Fibroblast of mammary gland (primary cell): ENCODE measurements at regions not wholly inside any gene's neighbourhood (a gene's known extent, or its start where the extent isn't known, plus 50 kb on each side); places are given as distances from the start of the nearest gene placed in this dataset.

Source experiments
- DNase-seq: peaks from one replicate; pipeline ENCODE4 v3.0.0-alpha.2; 2010; ENCODE audit warnings: low read depth
- H3K4me3 ChIP-seq: 2 replicates; pipeline ENCODE4 v1.5.1; 2011; ENCODE audit warnings: low read depth, mild to moderate bottlenecking, low read length, moderate library complexity; ENCODE audit not compliant: control insufficient read depth
- TF ChIP-seq, protein P1 (sequence below): conservative IDR thresholded peaks from 2 replicates; pipeline ENCODE4 v1.5.1; 2011; ENCODE audit warnings: low read depth, low read length, inconsistent platforms; ENCODE audit not compliant: control insufficient read depth, insufficient read depth

DNA sequence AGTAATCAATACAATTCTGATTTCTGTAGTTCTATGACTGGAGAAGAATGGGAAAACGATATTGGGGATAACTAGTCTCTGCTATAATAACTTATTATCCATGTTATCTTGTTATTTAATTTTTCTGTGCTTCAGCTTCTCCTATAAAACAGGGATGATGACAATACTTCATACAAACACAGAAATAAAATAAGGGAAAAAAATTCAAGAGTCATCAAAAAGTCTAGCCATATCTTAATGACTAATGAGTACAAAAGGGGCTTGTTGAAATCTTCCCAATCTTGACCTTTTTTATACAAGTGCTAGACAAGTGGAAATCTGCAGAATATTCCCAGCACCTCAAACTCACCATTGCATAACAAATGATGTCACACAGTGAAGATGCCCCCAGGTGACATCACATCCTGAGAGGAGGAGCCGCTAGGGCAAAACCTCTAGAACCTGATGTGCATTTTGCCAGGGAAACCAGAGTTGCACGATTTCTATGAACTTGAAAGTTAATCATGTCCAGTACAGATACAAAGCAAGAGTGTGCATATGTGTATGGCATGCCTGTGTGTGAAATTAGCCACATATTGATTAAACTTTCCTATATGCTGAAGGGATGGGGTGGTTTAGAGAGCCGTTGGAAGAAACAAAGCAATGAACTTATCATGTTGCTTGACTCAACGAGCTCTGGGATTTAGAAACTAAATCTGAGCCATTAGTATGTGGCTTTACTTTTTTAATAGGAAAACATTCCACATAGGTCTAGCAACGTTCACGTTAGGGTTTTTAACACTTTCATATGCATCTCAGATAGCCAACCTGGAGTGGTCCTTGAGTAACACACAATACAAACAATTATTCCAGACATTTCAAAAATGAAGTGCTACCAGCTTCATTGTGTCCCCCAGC lies 278.9 kb downstream of the SLC4A3 start:
- DNase-seq = no peak
- TF ChIP-seq, protein P1, sequence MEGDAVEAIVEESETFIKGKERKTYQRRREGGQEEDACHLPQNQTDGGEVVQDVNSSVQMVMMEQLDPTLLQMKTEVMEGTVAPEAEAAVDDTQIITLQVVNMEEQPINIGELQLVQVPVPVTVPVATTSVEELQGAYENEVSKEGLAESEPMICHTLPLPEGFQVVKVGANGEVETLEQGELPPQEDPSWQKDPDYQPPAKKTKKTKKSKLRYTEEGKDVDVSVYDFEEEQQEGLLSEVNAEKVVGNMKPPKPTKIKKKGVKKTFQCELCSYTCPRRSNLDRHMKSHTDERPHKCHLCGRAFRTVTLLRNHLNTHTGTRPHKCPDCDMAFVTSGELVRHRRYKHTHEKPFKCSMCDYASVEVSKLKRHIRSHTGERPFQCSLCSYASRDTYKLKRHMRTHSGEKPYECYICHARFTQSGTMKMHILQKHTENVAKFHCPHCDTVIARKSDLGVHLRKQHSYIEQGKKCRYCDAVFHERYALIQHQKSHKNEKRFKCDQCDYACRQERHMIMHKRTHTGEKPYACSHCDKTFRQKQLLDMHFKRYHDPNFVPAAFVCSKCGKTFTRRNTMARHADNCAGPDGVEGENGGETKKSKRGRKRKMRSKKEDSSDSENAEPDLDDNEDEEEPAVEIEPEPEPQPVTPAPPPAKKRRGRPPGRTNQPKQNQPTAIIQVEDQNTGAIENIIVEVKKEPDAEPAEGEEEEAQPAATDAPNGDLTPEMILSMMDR = no peak
- no peak overlapping the region for H3K4me3 ChIP-seq

DNA sequence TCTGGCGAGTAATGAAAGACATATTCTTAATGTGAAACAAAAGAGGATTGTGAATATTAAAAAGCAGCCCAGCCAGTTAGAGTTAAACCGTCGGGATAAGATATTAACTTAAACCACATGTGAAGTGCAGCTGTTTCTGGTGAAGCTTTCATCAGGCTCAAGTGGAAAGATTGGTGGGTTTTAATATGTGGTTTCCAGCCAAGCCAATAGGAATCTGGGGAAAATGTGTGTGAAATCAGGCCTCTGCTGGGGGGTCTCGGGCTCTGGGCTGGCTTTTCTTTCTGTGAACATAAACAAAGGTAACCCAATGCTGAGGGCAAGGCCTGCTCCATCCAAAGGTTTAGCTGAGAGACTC lies 279.6 kb downstream of the SLC4A3 start:
- peak; percentile 12 for DNase-seq
- TF ChIP-seq, protein P1 = no peak
- H3K4me3 ChIP-seq = no peak overlapping the region

- no peak overlapping the region for H3K4me3 ChIP-seq
- DNase-seq = no peak
- TF ChIP-seq, protein P1 = no peak
Observed at GRCh38 chr2:219908538-219908937, 281.1 kb downstream of the SLC4A3 start.

DNA sequence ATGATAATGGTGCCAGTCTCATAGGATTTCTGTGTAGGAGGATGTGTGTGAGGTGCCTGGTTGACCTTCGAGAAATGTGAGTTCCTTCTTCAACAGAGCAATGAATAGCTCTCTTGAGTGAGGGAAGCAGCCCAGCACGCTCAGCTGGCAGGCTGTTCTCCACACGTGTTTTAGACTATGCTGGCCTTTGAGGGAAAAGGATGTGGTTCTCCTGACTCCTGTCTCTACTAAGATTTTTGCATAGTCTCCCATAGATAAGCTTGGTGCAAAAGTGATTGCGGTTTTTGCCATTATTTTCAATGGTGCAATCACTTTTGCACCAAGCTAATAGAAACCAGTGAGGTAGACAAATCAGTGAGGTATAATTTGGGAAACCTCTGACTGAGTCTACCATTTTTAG lies 284.1 kb downstream of the SLC4A3 start:
- TF ChIP-seq, protein P1 = no peak
- no peak for DNase-seq
- H3K4me3 ChIP-seq = no peak overlapping the region

- DNase-seq = peak; percentile 65
Observed at GRCh38 chr2:219912491-219912921, 285.1 kb downstream of the SLC4A3 start.

DNA sequence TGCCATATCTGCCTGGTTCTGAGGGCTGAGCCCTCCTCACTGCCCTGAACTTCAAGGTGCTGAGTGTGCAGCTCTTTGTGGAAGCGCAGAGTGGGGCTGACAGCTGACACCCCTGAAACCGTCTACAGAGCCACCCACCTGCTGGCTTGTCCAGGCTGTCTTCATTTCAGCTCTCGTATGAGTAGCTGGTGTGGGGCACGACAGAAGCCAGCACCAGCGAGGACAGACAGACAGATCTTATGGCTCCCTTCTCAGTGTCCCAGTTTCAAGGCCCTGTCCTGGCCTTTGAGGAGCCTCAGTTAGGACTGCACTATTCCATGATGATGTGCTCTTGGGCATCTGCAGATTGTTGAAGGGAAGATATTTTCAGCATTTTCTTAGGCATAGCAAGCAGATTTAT lies 287.1 kb downstream of the SLC4A3 start:
- TF ChIP-seq, protein P1 = no peak
- no peak for DNase-seq
- H3K4me3 ChIP-seq = no peak overlapping the region

More at GRCh38 chr2:219912491-219912921, 285.1 kb downstream of the SLC4A3 start:
- TF ChIP-seq, protein P1 = peak; percentile 55
- no peak overlapping the region for H3K4me3 ChIP-seq

GRCh38 chr2:219916281-219916680 lies 288.9 kb downstream of the SLC4A3 start:
- TF ChIP-seq, protein P1 = no peak
- no peak overlapping the region for H3K4me3 ChIP-seq
- DNase-seq = no peak
